HG02870 (cell line): ENCODE measurements at regions not wholly inside any gene's neighbourhood (a gene's known extent, or its start where the extent isn't known, plus 50 kb on each side); places are given as distances from the start of the nearest gene placed in this dataset.
"Not testable (repeated sequence)": the region's sequence is repeated elsewhere in the genome, so short reads cannot be mapped to it uniquely, and the experiment has no call there.

ENCODE experiments used
- ATAC-seq: cut with Tn5 transposase; IDR thresholded peaks from one replicate; pipeline ENCODE4 v1.9.1; 2021; ENCODE audit warnings: mild to moderate bottlenecking, moderate library complexity; ENCODE audit not compliant: unreplicated experiment

- ATAC-seq = no peak
These were observed 193.8 kb upstream of the RND3 start for GRCh38 chr2:150681120-150681804.

GRCh38 chr2:150679456-150680120 lies 192.1 kb upstream of the RND3 start:
- no peak for ATAC-seq

DNA sequence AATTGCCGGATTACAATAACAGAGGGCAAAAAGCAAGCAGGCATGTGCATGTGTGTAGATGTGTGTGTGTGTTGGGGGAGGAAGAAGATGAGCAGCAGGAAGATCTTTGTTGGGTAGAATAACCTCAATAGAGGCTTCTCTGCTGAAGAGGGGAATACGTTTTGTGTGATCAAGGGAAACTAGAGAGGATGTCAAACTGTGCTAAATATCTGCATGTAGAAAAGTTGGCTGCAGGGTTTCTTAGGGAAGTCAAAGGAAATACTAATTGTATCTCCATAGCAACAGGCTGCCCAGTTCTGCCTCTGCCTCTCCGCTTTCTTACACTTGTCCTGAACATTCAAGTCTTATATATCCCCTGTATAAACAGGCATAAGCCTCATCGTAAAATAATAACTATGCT lies 190.1 kb upstream of the RND3 start:
- no peak for ATAC-seq

DNA sequence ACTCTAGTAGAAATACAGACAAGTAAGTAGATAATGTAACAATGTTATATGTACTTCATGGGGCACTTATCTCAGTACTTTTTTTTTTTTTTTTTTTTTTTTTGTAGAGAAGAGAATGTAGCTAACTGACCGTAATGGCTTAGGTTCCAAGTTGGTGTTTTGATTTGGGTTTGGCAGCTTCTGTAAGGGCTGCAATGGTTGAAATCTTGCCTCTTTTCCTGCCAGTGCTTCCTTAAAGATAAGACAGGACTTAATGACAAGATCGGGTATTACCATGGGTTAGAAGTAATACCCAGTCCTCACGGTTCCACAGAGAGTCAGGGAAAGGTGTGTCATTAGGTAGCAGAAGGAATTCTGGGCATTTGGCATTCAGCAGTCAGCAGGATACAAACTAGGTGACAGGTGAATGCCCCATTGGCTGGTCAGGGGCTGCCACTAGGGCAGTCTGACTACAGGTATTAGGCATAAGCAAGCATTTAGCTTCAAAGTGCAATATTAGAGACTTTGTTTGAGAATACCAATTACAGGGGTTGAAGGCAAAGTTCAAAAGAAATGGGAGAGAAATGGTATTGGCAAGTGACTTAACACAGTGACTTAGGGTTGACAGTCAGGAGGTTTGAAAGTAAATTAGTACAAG lies 189.4 kb upstream of the RND3 start:
- no peak for ATAC-seq

DNA sequence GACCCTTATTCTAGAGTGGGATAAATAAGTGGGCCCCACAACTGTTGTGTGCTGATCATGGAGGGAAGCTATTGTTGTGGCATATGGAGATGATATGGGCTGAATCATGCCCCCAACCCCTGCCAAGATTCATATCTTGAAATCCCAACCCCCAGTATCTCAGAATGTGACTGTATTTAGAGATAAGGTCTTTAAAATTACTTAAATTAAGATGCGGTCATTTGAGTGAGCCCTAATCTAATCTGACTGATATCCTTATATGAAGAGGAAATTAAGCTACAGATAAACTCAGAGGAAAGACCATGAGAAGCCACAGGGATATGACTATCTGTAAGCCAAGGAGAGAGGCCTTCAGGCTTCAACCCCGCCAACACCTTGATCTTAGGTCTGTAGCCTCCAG lies 188.3 kb upstream of the RND3 start:
- no peak for ATAC-seq

- ATAC-seq = no peak
These were observed 186.8 kb upstream of the RND3 start for GRCh38 chr2:150674283-150674682.

- ATAC-seq = no peak
These were observed 184.8 kb upstream of the RND3 start for GRCh38 chr2:150672311-150672710.

GRCh38 chr2:150669492-150669891 lies 182.0 kb upstream of the RND3 start:
- ATAC-seq = no peak

DNA sequence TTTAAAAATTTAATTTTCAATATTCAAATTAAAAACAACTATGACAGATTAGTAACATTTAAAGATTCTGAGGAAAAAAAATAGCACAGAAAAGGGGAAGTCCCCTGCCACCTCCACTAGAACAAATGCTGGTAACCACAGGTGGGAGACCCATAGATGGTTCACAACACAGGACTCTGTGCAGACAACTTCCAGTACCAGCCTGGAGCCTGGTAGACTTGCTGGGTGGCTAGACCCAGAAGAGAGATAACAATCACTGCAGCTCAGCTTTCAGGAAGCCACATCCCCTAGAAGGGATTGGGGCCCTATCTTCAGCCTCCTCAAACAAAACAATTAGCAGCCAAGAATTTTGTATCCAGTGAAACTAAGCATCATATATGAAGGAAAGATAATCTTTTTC lies 179.6 kb upstream of the RND3 start:
- ATAC-seq = not testable (repeated sequence)

GRCh38 chr2:150663143-150663542 lies 175.7 kb upstream of the RND3 start:
- no peak for ATAC-seq

DNA sequence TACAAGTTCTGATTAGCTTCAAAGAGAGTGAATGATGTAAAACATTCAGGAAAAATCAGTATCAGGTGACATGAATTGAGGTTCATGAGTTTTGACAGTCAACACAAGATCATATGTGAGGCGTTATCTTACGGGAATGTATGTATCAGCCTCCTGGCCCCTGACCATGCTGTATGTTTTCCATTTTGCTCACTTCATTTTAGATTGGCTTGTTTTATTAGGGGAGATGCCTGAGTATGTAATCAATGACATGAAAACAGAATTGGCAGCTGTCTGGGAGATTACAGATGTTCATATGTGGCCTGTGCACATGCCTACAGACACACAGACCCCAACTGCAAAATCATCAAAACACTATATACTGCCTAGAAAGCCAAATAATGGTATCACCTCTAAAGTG lies 168.5 kb upstream of the RND3 start:
- no peak for ATAC-seq

DNA sequence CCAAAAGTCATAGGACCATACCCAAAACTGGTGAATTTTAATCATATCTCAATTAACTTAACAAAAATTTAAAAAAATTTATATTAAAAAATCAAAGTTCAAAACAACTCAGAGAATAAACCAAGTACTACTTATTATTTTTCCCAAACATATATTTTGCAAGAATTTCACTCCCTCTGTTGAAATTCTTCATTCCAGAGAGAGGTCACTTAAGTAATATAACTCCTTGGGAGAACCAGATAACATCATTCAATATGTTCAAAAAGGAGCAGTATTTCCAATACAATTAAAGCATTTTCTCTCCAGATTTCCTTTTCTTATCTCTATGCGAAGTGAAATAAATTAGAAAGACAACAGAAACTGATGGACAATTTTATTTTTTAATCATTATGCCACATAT lies 165.9 kb upstream of the RND3 start:
- no peak for ATAC-seq

- no peak for ATAC-seq
These were observed 160.5 kb upstream of the RND3 start for GRCh38 chr2:150647943-150648342.

DNA sequence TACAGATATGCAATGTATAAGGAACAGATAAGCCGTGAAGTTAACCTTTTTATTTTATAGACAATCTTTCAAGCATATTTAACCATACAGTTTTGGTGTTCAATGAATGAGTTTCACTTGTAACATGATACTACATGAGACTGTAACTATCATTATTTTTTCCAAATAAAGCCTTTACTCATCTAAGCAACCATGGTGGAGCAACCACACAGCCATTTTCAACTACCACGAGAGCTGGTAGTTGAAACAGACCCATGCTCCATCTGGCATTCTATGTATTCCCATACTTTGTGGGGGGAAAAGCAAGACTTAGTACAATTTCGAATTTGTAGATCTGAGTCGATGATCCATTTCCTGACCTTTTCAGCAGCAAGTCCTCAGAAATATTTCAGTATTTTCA lies 159.3 kb upstream of the RND3 start:
- ATAC-seq = no peak

- no peak for ATAC-seq
These were observed 157.0 kb upstream of the RND3 start for GRCh38 chr2:150644298-150645067.

- no peak for ATAC-seq
These were observed 155.8 kb upstream of the RND3 start for GRCh38 chr2:150643114-150643725.

DNA sequence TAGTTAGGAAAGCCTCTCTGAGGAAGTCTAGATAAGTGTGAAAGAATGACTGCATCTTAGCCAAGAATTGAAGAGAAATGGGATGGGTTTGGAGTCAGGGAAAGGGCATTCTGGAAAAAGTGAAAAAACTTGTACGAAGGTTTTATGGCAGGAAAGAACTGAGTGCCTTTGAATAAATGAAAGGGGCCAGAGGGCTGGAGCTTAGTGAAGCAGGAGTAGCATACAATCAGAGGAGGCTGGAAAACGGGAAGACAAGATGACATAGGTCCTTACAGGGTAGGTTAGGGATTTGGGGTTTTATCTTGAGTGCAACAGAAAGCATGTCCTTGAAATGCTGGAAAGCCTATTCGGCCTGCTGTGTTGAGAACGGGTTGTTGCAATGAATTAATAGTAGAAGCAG lies 152.6 kb upstream of the RND3 start:
- no peak for ATAC-seq

- no peak for ATAC-seq
These were observed 151.9 kb upstream of the RND3 start for GRCh38 chr2:150639383-150639782.

GRCh38 chr2:150631236-150631821 lies 143.9 kb upstream of the RND3 start:
- ATAC-seq = no peak

DNA sequence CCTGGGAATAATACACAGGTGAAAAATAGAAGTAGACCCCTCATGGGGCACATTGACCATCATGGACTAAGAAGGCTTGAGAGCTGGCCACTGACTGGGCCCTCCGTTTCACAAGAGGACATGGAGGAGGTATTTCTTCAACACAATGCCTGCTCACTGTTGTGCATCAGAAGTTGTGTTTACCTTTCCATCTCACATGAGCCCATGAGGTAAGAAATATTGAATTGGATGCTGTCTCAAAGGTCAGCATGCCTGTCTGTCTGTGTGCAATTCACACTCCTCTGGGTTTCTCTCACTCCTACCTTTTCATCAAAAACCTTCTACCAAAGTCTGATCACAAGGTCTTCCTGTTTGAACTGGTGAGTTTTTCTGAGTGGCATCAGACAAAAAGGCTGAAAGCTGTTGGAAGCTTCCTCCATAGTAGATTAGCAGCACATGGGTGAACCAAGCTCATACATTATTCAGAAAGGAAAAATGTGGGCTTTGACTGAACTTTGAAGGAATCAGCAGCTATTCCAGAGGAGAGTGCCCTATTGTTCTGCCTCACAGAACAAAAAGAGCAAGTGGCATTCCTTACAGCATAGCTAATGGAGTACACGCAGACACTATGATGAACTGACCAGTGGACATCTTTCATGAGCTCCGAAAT lies 143.2 kb upstream of the RND3 start:
- no peak for ATAC-seq
